ENCODE measurements at regions not wholly inside any gene's neighbourhood (a gene's known extent, or its start where the extent isn't known, plus 50 kb on each side); places are given as distances from the start of the nearest gene placed in this dataset.
"Not testable (repeated sequence)": the region's sequence is repeated elsewhere in the genome, so short reads cannot be mapped to it uniquely, and the experiment has no call there.

DNA sequence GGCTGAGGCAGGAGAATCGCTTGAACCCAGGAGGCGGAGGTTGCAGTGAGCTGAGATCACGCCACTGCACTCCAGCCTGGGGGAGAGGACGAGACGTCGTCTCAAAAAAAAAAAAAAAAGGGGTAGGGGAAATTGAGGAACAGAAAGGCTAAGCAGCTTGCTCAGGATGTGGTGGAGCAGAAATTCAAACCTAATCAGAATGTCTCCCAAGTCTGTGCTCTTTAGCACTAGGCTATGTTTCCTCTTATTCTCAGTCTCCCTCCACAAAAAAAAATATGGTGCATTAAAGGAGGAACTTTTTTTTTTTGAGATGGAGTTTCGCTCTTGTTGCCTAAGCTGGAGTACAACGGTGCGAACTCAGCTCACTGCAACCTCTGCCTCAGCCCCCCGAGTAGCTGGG is 114.2 kb downstream of the SLC16A1 start:
- TF ChIP-seq, protein P1, sequence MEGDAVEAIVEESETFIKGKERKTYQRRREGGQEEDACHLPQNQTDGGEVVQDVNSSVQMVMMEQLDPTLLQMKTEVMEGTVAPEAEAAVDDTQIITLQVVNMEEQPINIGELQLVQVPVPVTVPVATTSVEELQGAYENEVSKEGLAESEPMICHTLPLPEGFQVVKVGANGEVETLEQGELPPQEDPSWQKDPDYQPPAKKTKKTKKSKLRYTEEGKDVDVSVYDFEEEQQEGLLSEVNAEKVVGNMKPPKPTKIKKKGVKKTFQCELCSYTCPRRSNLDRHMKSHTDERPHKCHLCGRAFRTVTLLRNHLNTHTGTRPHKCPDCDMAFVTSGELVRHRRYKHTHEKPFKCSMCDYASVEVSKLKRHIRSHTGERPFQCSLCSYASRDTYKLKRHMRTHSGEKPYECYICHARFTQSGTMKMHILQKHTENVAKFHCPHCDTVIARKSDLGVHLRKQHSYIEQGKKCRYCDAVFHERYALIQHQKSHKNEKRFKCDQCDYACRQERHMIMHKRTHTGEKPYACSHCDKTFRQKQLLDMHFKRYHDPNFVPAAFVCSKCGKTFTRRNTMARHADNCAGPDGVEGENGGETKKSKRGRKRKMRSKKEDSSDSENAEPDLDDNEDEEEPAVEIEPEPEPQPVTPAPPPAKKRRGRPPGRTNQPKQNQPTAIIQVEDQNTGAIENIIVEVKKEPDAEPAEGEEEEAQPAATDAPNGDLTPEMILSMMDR (IDR thresholded peaks at IDR 0.05), result no peak
- no peak for DNase-seq (ENCODE audit: low spot score)
- Histone ChIP-seq H3K27ac (no peak overlapping the region), H3K4me3 (no peak overlapping the region)

DNA sequence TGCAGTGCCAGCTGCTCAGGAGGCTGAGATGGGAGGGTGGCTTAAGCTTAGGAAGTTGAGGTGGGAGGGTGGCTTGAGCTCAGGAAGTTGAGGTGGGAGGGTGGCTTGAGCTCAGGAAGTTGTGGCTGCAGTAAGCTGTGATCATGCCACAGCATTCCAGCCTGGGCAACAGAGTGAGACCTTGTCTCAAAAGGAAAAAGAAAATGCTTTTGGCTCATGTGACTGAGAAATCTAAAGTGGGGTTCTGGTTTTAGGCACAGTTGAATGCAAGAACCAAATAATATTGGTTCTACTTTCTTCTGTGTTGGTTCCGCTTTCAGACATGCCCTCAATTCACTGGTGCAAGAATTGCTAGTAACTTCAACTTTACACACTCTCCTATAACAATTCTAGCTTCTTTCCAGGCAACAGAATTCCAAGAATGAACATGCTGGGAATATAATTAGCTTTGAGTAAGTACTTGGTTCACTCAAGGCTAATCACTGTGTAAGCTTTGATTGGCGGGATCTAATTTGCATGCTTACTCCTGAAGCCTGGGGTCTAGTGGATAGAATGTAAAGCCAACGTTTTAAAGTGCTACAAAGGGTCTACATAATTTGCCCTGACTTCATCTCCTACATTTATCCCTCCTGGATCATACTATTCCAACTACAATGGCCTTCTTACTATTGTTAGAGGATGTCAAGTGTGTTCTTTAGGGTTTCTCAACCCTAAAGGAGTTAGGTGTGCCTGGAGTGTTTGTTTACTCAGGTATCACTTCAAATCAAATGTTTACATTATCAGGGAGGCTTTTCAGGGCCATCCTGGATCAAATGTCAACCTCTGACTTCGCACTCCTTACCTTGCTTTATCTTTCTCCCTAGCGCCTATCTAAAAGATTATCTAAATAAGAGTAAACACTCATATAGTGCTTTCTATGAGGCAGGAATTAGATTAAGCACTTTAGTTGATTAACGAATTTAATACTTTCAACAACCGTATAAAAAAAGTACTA is 115.1 kb downstream of the SLC16A1 start:
- Histone ChIP-seq H3K27ac (no peak overlapping the region), H3K4me3 (no peak overlapping the region)
- no peak for DNase-seq (ENCODE audit: low spot score)
- TF ChIP-seq, protein P1 (IDR thresholded peaks at IDR 0.05), result no peak

DNA sequence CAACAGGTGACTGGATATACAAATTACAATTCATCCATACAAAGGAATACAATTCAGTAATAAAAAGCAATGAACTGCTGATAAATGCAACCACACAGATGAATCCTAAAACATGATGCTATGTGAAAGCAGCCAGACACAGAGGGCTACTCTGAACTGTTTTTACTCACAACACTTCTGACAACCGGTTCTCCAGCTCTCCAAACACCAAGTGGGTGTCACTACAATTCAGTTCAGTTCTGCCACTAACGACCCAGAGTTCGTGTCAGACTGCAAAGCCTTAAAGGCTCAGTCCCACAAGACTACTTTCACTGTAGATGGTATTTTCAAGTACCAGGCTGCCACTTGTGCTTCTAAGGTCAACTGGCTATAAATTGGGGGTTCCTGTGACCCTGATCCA is 119.4 kb downstream of the SLC16A1 start:
- DNase-seq (ENCODE audit: low spot score), result no peak
- TF ChIP-seq, protein P1 (IDR thresholded peaks at IDR 0.05), result no peak
- H3K27ac ChIP-seq, result no peak overlapping the region
- no peak overlapping the region for H3K4me3 ChIP-seq

DNA sequence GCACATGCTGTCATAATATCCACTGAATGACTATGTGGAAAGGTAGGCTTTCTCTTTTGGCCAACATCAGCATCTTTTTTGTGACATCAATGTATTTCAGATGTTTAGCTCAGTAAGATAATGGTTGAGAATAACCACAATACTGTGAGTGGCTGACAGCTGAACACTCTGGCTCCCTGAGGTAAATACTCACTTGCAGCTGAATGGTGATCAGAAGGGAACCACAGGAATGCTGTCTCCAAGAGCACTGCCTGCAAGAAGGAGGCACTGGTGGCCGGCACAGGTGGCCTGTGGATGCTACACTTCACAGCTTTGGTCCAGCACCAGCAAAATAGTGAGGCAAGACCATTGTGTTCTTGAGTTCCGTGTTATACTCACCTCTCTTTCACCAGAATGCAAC is 118.7 kb upstream of the PPM1J start:
- H3K4me3 ChIP-seq, result no peak overlapping the region
- TF ChIP-seq, protein P1 (IDR thresholded peaks at IDR 0.05), result no peak
- H3K27ac ChIP-seq, result no peak overlapping the region
- no peak for DNase-seq (ENCODE audit: low spot score)

DNA sequence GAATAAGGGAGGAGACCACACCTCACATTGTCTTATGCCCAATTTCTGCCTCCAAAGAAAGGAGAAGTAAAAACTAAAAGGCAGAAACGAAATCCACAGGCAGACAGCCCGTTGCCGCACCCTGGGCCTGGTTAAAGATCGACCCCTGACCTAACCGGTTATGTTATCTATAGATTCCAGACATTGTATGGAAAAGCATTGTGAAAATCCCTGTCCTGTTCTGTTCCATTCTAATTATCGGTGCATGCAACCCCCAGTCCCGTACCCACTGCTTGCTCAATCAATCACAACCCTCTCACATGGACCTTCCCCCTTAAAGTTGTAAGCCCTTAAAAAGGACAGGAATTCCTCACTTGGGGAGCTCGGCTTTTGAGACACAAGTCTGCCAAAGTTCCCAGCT is 117.1 kb upstream of the PPM1J start:
- not testable (repeated sequence) for H3K27ac ChIP-seq; DNase-seq (ENCODE audit: low spot score); H3K4me3 ChIP-seq

DNA sequence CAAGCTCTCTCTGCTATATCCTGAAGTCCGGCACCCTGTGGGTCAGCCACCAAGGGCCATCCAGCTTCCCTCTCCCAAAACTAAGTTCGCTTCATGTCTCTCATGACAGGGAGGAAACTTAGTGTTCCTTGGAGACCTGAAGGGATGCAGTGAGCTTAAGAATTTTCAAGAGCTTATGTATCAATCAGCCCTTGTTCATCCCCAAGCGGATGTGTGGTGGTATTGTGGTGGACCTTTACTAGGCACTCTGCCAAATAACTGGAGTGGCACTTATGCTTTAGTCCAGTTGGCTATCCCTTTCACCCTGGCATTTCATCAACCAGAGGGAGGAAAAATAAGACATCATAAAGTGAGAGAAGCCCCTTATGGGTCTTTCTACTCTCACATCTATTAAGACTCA is 114.6 kb upstream of the PPM1J start:
- DNase-seq (ENCODE audit: low spot score); H3K27ac ChIP-seq; H3K4me3 ChIP-seq: not testable (repeated sequence)

DNA sequence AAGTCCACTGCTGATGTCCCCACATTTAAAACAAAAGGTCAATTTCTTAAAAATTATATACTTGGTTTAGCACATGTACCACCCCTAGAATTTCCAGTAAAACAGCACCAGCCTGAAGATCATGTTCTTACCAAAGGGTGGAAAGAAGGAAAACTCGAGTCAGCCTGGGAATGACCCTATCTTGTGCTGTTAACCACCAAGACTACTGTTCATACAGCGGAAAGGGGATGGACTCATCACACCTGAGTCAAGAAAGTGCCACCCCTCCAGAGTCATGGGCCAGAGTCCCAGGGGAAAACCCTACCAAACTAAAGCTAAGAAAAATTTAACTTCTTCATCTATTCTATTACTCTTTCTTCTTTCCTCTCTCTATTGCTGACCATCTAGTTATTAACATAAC is 113.6 kb upstream of the PPM1J start:
- Histone ChIP-seq H3K4me3 (no peak overlapping the region), H3K27ac (no peak overlapping the region)
- TF ChIP-seq, protein P1 (IDR thresholded peaks at IDR 0.05), result no peak
- DNase-seq (ENCODE audit: low spot score), result no peak

DNA sequence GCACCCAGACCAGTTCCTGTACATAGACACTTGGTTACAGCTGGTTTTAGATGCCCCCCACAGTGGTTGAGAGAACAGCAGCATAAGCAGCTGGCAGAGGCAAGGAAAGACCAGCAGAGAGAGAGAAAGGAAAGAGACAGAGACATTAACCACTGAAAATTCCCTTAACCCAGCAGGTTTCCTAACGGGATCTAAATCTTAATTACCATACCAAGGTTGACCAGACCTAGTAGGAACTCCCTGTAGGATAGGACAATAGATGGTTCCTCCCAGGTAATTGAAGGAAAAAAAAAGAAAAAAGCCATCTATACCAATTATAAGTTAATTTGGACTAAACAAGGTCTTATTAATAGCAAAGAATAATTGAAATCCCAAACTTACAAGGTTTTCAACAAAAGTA is 112.3 kb upstream of the PPM1J start:
- not testable (repeated sequence) for H3K27ac ChIP-seq, H3K4me3 ChIP-seq

More for the DNA sequence above, 112.3 kb upstream of the PPM1J start:
- not testable (repeated sequence) for DNase-seq (ENCODE audit: low spot score)
